Lower lobe of right lung (tissue), 2 donors: ENCODE measurements at regions not wholly inside any gene's neighbourhood (a gene's known extent, or its start where the extent isn't known, plus 50 kb on each side); places are given as distances from the start of the nearest gene placed in this dataset.

Experiments used
- ATAC-seq, 2 donors: fragments of 200-7000 bp; cut with Tn5 transposase; one replicate each; pipeline ENCODE4 v1.9.1; 2020 to 2022; ENCODE audit warnings: mild to moderate bottlenecking in 2 of 2, moderate library complexity in 2 of 2
- DNase-seq: peaks from one replicate; pipeline ENCODE4 v3.0.0-alpha.2; 2020
- H3K27ac ChIP-seq: fragments of 200-600 bp; one replicate; pipeline ENCODE4 v1.8.0; 2022
- H3K27me3 ChIP-seq: fragments of 200-600 bp; one replicate; pipeline ENCODE4 v1.8.0; 2022; ENCODE audit warnings: low read depth
- H3K36me3 ChIP-seq: fragments of 200-600 bp; one replicate; pipeline ENCODE4 v1.8.0; 2022; ENCODE audit warnings: mild to moderate bottlenecking
- H3K4me1 ChIP-seq: fragments of 200-600 bp; one replicate; pipeline ENCODE4 v1.8.0; 2022
- H3K4me3 ChIP-seq: fragments of 200-600 bp; one replicate; pipeline ENCODE4 v1.8.0; 2022; ENCODE audit warnings: mild to moderate bottlenecking
- H3K9me3 ChIP-seq: fragments of 200-600 bp; one replicate; pipeline ENCODE4 v1.8.0; 2022
- CTCF ChIP-seq: fragments of 200-600 bp; IDR thresholded peaks from one replicate; pipeline ENCODE4 v1.8.0; 2022; ENCODE audit warnings: antibody characterized with exemption, mild to moderate bottlenecking
- intact Hi-C: fragments of 100-400 bp; cut with DNase I; formaldehyde crosslinking; loops from one replicate; pipeline ENCODE4 v1.11.0; 2022
- donor health status: DM: no; HTN: yes; CAD: no; lungs with severe emphysema.

GRCh38 chr12:124478416-124478815, 89.0 kb downstream of the NCOR2 start:
- no peak for ATAC-seq
- no peak overlapping the region for H3K27ac ChIP-seq
- no peaks in the 10 kb centered on the region for H3K27me3 ChIP-seq
- intact Hi-C loops = no loop called here
- H3K9me3 ChIP-seq = no peaks in the 10 kb centered on the region
- no peak for DNase-seq
- peaks cover 9% of the 10 kb centered on the region for H3K4me1 ChIP-seq
- no peak overlapping the region for H3K4me3 ChIP-seq
- no peak for TF ChIP-seq CTCF
- peaks cover 82% of the 10 kb centered on the region for H3K36me3 ChIP-seq

- peaks cover 6% of the 10 kb centered on the region for H3K9me3 ChIP-seq
- no peak for TF ChIP-seq CTCF
- H3K27ac ChIP-seq = no peak overlapping the region
- no peak overlapping the region for H3K4me3 ChIP-seq
- peaks cover 82% of the 10 kb centered on the region for H3K36me3 ChIP-seq
- no peaks in the 10 kb centered on the region for H3K27me3 ChIP-seq
- DNase-seq (no peak), ATAC-seq (no peak)
- peaks cover 9% of the 10 kb centered on the region for H3K4me1 ChIP-seq
- intact Hi-C loops = no loop called here
Observed at GRCh38 chr12:124477107-124477915, 90.1 kb downstream of the NCOR2 start.

- ATAC-seq = no peak
- no peaks in the 10 kb centered on the region for H3K27me3 ChIP-seq
- intact Hi-C loops = no loop called here
- H3K4me3 ChIP-seq = no peak overlapping the region
- peaks cover 83% of the 10 kb centered on the region for H3K36me3 ChIP-seq
- H3K4me1 ChIP-seq = peaks cover 9% of the 10 kb centered on the region
- no peak for DNase-seq
- TF ChIP-seq CTCF = no peak
- peaks cover 6% of the 10 kb centered on the region for H3K9me3 ChIP-seq
- H3K27ac ChIP-seq = no peak overlapping the region
Observed at GRCh38 chr12:124476011-124476400, 91.4 kb downstream of the NCOR2 start.

GRCh38 chr12:124475295-124476010, 92.0 kb downstream of the NCOR2 start:
- intact Hi-C loops = no loop called here
- Histone ChIP-seq H3K9me3 (peaks cover 6% of the 10 kb centered on the region), H3K27ac (no peak overlapping the region), H3K36me3 (peaks cover 89% of the 10 kb centered on the region), H3K4me1 (peaks cover 8% of the 10 kb centered on the region), H3K27me3 (no peaks in the 10 kb centered on the region), H3K4me3 (no peak overlapping the region)
- no peak for ATAC-seq
- DNase-seq = no peak
- TF ChIP-seq CTCF = no peak

- intact Hi-C loops = no loop called here
- no peak overlapping the region for H3K27ac ChIP-seq
Observed at GRCh38 chr12:124474709-124475108, 92.7 kb downstream of the NCOR2 start.

More at GRCh38 chr12:124474709-124475108, 92.7 kb downstream of the NCOR2 start:
- Histone ChIP-seq H3K4me1 (peaks cover under 1% of the 10 kb centered on the region), H3K9me3 (peaks cover 6% of the 10 kb centered on the region), H3K4me3 (no peak overlapping the region), H3K27me3 (no peaks in the 10 kb centered on the region), H3K36me3 (peaks cover 90% of the 10 kb centered on the region)
- ATAC-seq = peak in 1 of 2 donors; percentile 3
- no peak for DNase-seq
- no peak for TF ChIP-seq CTCF
